ENCODE measurements at regions not wholly inside any gene's neighbourhood (a gene's known extent, or its start where the extent isn't known, plus 50 kb on each side); places are given as distances from the start of the nearest gene placed in this dataset.

- DNase-seq (ENCODE audit: low spot score in 2 of 2) (no peak), ATAC-seq (no peak)
- Mint-ChIP-seq H3K36me3 (no peaks in the 10 kb centered on the region), H3K4me1 (peaks cover 9% of the 10 kb centered on the region), H3K4me3 (no peak overlapping the region), H3K27ac (no peak overlapping the region), H3K9me3 (peaks cover 3% of the 10 kb centered on the region)
Observed at GRCh38 chr14:71190770-71191374, 283.6 kb downstream of the PCNX1 start.

- no peaks in the 10 kb centered on the region for H3K36me3 Mint-ChIP-seq
- DNase-seq (ENCODE audit: low spot score in 2 of 2): no peak
- peaks cover 9% of the 10 kb centered on the region for H3K4me1 Mint-ChIP-seq
- ATAC-seq: no peak
- H3K9me3 Mint-ChIP-seq: no peaks in the 10 kb centered on the region
- H3K27ac Mint-ChIP-seq: no peak overlapping the region
- H3K4me3 Mint-ChIP-seq: no peak overlapping the region
Observed at GRCh38 chr14:71193663-71194062, 286.4 kb downstream of the PCNX1 start.

- Mint-ChIP-seq H3K27ac (peak overlapping the region; percentile 5), H3K36me3 (no peaks in the 10 kb centered on the region), H3K4me3 (no peak overlapping the region), H3K4me1 (peaks cover 9% of the 10 kb centered on the region), H3K9me3 (no peaks in the 10 kb centered on the region)
- no peak for ATAC-seq
- DNase-seq (ENCODE audit: low spot score in 2 of 2): no peak
Observed at GRCh38 chr14:71194251-71194650, 287.0 kb downstream of the PCNX1 start.

GRCh38 chr14:71196921-71197320 is 289.7 kb downstream of the PCNX1 start:
- Mint-ChIP-seq H3K4me1 (peaks cover 9% of the 10 kb centered on the region), H3K27ac (no peak overlapping the region), H3K4me3 (no peak overlapping the region), H3K36me3 (no peaks in the 10 kb centered on the region), H3K9me3 (no peaks in the 10 kb centered on the region)
- DNase-seq (ENCODE audit: low spot score in 2 of 2) (no peak), ATAC-seq (no peak)

GRCh38 chr14:71198687-71199086 is 291.4 kb downstream of the PCNX1 start:
- H3K4me1 Mint-ChIP-seq: peaks cover 9% of the 10 kb centered on the region
- no peaks in the 10 kb centered on the region for H3K9me3 Mint-ChIP-seq
- H3K36me3 Mint-ChIP-seq: no peaks in the 10 kb centered on the region
- DNase-seq (ENCODE audit: low spot score in 2 of 2) (no peak), ATAC-seq (no peak)
- H3K4me3 Mint-ChIP-seq: no peak overlapping the region
- no peak overlapping the region for H3K27ac Mint-ChIP-seq

- Mint-ChIP-seq H3K4me1 (peaks cover 4% of the 10 kb centered on the region), H3K27ac (no peak overlapping the region)
- DNase-seq (ENCODE audit: low spot score in 2 of 2): no peak
Observed at GRCh38 chr14:71201840-71202239, 294.6 kb downstream of the PCNX1 start.

GRCh38 chr14:71202881-71203280 is 295.6 kb downstream of the PCNX1 start:
- DNase-seq (ENCODE audit: low spot score in 2 of 2) (no peak), ATAC-seq (no peak)
- Mint-ChIP-seq H3K4me3 (no peak overlapping the region), H3K27ac (no peak overlapping the region), H3K36me3 (no peaks in the 10 kb centered on the region), H3K9me3 (peaks cover 3% of the 10 kb centered on the region), H3K4me1 (peaks cover 4% of the 10 kb centered on the region)

More at GRCh38 chr14:71201840-71202239, 294.6 kb downstream of the PCNX1 start:
- Mint-ChIP-seq H3K36me3 (no peaks in the 10 kb centered on the region), H3K9me3 (peaks cover 3% of the 10 kb centered on the region), H3K4me3 (no peak overlapping the region)
- ATAC-seq: no peak

GRCh38 chr14:71203306-71203705 is 296.0 kb downstream of the PCNX1 start:
- ATAC-seq (no peak), DNase-seq (ENCODE audit: low spot score in 2 of 2) (no peak)
- Mint-ChIP-seq H3K4me1 (peaks cover 4% of the 10 kb centered on the region), H3K36me3 (no peaks in the 10 kb centered on the region), H3K27ac (no peak overlapping the region), H3K4me3 (no peak overlapping the region), H3K9me3 (peaks cover 3% of the 10 kb centered on the region)

- DNase-seq (ENCODE audit: low spot score in 2 of 2) (no peak), ATAC-seq (no peak)
- Mint-ChIP-seq H3K4me1 (peaks cover 4% of the 10 kb centered on the region), H3K36me3 (no peaks in the 10 kb centered on the region), H3K27ac (no peak overlapping the region), H3K4me3 (no peak overlapping the region), H3K9me3 (peaks cover 3% of the 10 kb centered on the region)
Observed at GRCh38 chr14:71204231-71204630, 297.0 kb downstream of the PCNX1 start.

GRCh38 chr14:71204768-71205167 is 297.5 kb downstream of the PCNX1 start:
- Mint-ChIP-seq H3K4me3 (no peak overlapping the region), H3K9me3 (peaks cover 3% of the 10 kb centered on the region), H3K27ac (no peak overlapping the region), H3K4me1 (peaks cover 4% of the 10 kb centered on the region), H3K36me3 (no peaks in the 10 kb centered on the region)
- ATAC-seq (no peak), DNase-seq (ENCODE audit: low spot score in 2 of 2) (no peak)

- Mint-ChIP-seq H3K27ac (no peak overlapping the region), H3K4me3 (no peak overlapping the region), H3K9me3 (peaks cover 3% of the 10 kb centered on the region), H3K36me3 (no peaks in the 10 kb centered on the region), H3K4me1 (peaks cover 4% of the 10 kb centered on the region)
- DNase-seq (ENCODE audit: low spot score in 2 of 2) (no peak), ATAC-seq (peak; percentile 43)
Observed at GRCh38 chr14:71206123-71206522, 298.9 kb downstream of the PCNX1 start.

- H3K27ac Mint-ChIP-seq: no peak overlapping the region
- no peak overlapping the region for H3K4me3 Mint-ChIP-seq
- H3K9me3 Mint-ChIP-seq: peaks cover 3% of the 10 kb centered on the region
- DNase-seq (ENCODE audit: low spot score in 2 of 2) (no peak), ATAC-seq (no peak)
- H3K4me1 Mint-ChIP-seq: peaks cover 4% of the 10 kb centered on the region
- H3K36me3 Mint-ChIP-seq: no peaks in the 10 kb centered on the region
Observed at GRCh38 chr14:71206766-71207371, 299.6 kb downstream of the PCNX1 start.

- Mint-ChIP-seq H3K4me3 (no peak overlapping the region), H3K27ac (no peak overlapping the region), H3K9me3 (peaks cover 3% of the 10 kb centered on the region), H3K4me1 (peaks cover 17% of the 10 kb centered on the region), H3K36me3 (no peaks in the 10 kb centered on the region)
- DNase-seq (ENCODE audit: low spot score in 2 of 2) (no peak), ATAC-seq (no peak)
Observed at GRCh38 chr14:71208702-71209357, 301.6 kb downstream of the PCNX1 start.

GRCh38 chr14:71209888-71210287 is 302.6 kb downstream of the PCNX1 start:
- Mint-ChIP-seq H3K9me3 (peaks cover 3% of the 10 kb centered on the region), H3K36me3 (no peaks in the 10 kb centered on the region), H3K4me1 (peaks cover 17% of the 10 kb centered on the region), H3K27ac (no peak overlapping the region), H3K4me3 (no peak overlapping the region)
- ATAC-seq (no peak), DNase-seq (ENCODE audit: low spot score in 2 of 2) (no peak)

GRCh38 chr14:71212093-71212492 is 304.8 kb downstream of the PCNX1 start:
- ATAC-seq (peak; percentile 48), DNase-seq (ENCODE audit: low spot score in 2 of 2) (no peak)
- no peak overlapping the region for H3K4me3 Mint-ChIP-seq
- H3K27ac Mint-ChIP-seq: peak overlapping the region; percentile 77
- H3K9me3 Mint-ChIP-seq: no peaks in the 10 kb centered on the region
- H3K4me1 Mint-ChIP-seq: peaks cover 13% of the 10 kb centered on the region
- H3K36me3 Mint-ChIP-seq: no peaks in the 10 kb centered on the region

- Mint-ChIP-seq H3K4me3 (no peak overlapping the region), H3K9me3 (no peaks in the 10 kb centered on the region), H3K4me1 (peaks cover 19% of the 10 kb centered on the region), H3K27ac (peak overlapping the region; percentile 77), H3K36me3 (no peaks in the 10 kb centered on the region)
- peak; percentile 52 for ATAC-seq
- DNase-seq (ENCODE audit: low spot score in 2 of 2): no peak
Observed at GRCh38 chr14:71212683-71213107, 305.4 kb downstream of the PCNX1 start.

All from stimulated activated effector memory CD8-positive, alpha-beta T cell treated with anti-CD3 and anti-CD28 coated beads, Interleukin-12 subunit alpha, Interleukin-12 subunit beta, amount 100 ng/mL, for 72 hours (primary cell).